GM18511 (cell line): ENCODE measurements at regions not wholly inside any gene's neighbourhood (a gene's known extent, or its start where the extent isn't known, plus 50 kb on each side); places are given as distances from the start of the nearest gene placed in this dataset.

ENCODE experiments used
- ATAC-seq: cut with Tn5 transposase; IDR thresholded peaks from one replicate; pipeline ENCODE4 v1.9.1; 2021; ENCODE audit warnings: mild to moderate bottlenecking, moderate library complexity; ENCODE audit not compliant: unreplicated experiment

DNA sequence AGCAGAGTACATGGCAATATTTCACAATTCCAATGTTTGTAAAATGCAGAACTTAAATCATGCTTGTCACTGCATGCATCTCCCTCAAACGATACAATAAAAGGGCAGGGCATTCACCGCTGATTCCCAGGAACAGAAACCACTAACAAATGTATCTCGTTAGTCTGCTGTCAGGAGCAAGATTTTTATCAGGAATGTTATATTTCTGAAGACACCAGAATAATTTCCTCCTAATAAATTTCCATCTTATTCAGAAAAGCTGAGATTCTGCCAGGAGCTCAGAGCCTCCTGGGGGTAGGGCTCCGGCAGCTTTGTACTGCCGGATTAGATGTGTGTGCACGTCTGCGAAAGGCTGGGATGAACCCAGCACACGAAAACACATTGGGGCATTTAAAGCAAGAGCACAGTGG lies 54.0 kb upstream of the LDB2 start:
- no peak for ATAC-seq
